HG03342 (cell line): ENCODE measurements at regions not wholly inside any gene's neighbourhood (a gene's known extent, or its start where the extent isn't known, plus 50 kb on each side); places are given as distances from the start of the nearest gene placed in this dataset.
A peak's percentile ranks its signal among the peaks of the same experiment; 100 is the strongest.

ENCODE experiments used
- ATAC-seq: cut with Tn5 transposase; IDR thresholded peaks from one replicate; pipeline ENCODE4 v1.9.1; 2021; ENCODE audit warnings: mild to moderate bottlenecking, moderate library complexity; ENCODE audit not compliant: unreplicated experiment

DNA sequence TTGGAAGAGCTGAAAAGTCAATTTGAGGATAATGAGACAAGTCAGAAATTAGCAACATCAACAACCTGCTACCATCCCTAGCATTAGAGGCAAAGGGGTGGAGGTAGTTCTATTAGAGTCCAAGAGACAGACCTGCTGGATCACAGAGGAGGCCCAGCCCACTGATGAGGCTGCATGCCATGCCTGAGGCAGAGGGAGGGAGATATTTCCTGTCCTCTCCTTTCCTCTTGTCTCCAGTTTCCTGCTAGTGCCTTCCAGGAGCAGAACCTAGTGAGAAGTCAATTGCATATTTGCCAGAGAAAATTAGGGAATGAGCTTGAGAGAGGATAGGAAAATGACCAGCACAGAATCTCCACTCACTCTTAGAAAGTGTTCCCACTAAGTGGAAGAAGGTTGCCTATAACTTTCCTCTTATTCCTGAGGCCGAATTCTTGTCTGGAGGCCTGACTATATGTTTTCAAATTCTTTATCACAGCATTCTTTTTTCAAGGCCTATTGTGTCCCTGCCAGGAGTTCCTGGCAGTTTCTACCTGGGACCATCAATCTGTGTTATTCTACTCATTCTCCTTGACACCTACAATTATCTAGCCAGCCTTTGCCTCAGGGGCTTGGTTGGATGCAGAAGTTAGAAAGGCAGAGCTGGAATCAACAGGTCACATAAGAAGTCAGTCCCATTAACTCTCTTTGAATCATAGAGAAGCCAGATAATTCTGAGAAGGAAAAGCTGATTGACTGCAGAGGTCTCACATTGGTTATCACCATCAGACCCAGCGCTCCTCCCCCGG, 121.9 kb downstream of the EMP1 start:
- no peak for ATAC-seq

DNA sequence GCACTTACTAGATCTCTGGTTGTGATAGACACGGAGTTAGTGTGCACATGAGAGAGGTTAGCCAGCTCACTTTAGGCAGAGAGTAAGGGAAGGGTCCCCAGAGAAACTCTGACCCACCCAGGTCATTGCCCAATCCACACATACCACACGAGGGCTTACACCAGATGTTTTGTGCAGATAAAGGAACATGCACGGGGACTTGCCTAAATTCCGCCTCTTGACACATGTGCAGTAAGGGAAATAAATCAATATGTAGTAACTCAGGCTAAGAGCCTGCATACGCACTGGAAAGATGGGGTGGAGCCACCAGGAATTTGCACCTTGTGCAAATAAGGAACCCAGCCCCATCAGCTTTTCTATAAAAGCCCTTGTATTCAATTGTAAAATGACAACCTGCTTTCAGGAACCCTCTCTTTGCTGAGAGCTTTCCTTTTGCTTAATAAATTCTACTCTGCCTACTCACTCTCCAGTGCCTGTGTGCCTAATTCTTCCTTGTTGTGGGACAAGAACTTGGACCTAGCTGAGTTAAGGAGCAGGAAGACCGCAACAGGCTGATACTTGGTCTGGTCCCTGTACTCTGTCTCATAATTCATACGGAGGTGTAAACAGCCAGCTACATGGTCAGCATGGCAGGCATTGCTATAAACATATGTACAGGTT, 120.2 kb downstream of the EMP1 start:
- no peak for ATAC-seq

DNA sequence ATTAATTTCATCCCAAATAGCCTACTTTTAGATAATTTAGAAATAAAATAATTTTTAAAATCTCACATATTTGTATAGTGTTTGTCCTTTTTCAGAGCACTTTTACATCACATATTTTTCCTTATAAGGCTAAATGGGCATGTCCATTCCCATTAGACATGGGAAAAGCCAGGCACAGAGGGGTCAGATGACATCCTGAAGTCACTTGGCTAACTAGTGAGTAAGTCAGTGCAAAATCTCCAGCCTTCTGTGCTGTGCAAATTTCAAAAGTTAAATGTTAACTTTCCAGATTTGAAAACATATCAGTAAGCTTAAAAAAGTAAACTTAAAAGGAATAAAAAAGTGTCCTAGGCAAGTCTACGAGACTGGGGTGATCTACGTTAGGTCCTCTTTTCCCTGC, 117.4 kb downstream of the EMP1 start:
- ATAC-seq = no peak

DNA sequence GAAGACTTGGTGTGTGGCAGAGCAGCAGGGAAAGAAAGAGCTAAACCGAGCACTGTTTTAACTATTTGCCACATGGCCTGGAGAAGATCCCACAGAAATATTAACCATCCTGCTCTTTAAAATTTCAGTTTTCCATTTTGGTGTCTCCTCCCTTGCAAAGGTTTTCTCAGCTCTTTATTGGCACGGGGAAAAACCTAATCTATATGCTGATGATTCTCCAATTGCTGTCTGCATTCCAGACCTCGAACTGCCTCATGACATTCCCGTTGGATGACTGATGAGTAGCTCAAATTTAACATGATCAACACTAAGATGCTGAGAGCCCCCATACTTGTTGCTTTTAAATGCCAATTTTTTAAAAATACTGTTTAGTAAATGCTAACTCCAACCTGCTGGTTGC, 115.0 kb downstream of the EMP1 start:
- no peak for ATAC-seq

DNA sequence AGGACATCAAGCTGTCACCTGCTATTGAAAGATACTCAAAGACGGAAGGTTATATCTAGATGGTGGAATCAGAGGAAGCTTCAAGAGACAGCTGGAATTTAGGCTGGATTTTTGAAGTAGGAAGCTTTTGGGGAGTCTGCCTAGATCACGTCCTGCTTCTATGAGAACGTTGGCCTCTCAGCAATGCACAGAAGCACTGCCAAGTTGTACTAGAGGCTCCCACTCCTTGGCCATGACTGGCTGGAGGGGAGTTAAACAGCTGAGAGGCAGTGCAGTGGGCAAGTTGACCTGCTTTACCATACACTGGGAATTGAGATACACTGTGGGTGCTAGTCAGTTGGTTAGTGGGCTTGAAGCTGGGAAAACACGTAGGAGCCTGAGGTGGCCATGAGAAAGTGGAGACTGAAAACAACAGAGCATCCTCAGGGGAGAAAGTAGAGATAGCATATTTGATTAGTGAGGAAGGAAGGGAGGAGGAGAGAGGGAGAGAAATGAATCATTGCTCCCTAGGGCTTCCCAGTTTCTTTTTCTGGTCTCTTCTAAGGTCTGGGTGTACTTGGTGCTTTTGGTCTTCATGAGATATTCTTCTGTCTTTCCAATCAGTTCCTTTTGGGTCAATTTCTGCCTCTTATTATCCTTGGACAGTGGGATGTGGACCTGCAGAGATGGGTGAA, 110.8 kb downstream of the EMP1 start:
- no peak for ATAC-seq

DNA sequence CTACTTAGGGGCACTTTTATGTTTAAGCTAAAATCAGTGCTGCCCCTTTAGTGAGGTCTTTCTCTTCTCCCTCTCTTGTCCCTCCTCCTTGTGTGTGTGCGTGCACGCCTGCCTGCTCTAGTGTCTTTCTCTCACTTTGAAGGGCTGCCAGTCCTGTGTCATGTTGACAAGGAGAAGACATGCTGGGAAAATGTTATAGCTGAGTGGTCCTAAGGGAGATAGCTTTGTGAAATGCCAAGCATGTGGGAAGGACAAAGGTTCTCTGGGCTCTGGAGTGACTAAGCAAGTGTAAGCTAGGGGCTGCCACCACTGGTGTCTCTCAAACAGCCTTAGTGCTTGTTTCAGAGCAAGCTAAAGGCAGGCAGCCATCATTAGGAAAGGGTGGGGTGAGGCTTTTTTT, 108.4 kb downstream of the EMP1 start:
- ATAC-seq = no peak

DNA sequence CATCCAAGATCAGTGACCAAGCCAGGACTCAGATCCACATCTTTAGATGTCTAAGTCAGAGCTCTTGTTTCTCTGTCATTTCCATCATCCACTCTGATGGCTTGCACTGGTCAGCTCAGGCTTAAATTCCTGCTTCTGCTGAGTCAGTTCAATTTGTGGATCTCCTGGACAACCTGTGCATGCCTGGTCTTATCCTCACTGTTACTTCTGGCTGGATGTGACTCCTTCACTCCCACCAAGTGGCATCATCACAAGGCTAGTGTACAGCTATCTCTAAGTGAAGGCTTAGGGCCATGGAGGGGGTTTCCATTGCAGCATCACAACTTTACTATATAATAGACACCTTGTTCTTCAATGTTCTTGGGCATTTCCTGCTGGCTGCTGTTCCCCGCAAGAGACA, 102.9 kb downstream of the EMP1 start:
- ATAC-seq = no peak

DNA sequence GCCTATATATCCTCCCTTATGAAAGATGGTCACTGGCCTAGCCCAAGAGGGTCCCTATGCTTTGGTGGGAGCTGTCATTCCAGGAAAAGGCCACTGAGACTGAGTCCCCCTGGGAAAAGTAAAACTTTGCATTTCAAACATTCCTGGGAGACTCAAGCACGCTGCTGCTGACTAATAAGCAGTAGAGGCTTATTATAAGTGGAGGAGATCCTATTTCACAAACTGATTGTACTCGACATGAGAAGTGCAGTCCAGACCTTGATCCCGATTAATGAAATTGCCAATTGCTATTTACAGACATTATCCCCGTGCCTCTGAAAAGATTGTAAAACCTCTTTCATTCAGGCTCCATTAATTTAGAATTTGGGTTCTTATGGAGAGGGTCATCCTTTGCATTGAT, 96.6 kb downstream of the EMP1 start:
- ATAC-seq = no peak

DNA sequence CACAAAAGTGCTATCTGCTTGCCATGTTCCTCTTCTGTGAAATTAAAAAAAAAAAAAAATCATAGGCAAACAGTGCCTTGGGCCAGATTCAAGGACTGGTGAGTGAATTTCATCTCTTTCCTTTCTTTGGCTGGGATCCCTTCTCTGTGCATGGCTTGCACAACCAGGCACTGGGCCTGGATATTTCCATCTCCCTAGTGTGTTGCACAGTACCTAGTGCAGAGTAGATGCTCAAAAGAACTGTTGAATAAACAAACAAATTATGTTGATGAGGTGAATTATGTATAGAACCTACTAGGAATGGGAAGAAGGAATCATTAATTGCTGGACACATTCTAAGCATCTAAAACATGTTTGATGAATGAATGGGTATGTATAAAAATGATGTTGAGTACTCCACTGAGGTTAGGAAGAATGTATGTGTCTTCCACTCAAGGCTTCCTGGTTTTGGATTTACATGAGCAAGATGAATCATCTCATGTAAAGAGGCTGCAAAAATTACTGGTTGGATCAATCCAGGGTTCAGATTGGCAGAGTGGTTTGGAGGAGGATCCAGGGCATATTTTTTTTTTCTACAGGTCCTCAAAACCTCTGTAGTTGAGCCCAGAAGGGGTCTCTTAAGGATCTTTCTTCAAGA, 93.2 kb downstream of the EMP1 start:
- ATAC-seq = no peak

DNA sequence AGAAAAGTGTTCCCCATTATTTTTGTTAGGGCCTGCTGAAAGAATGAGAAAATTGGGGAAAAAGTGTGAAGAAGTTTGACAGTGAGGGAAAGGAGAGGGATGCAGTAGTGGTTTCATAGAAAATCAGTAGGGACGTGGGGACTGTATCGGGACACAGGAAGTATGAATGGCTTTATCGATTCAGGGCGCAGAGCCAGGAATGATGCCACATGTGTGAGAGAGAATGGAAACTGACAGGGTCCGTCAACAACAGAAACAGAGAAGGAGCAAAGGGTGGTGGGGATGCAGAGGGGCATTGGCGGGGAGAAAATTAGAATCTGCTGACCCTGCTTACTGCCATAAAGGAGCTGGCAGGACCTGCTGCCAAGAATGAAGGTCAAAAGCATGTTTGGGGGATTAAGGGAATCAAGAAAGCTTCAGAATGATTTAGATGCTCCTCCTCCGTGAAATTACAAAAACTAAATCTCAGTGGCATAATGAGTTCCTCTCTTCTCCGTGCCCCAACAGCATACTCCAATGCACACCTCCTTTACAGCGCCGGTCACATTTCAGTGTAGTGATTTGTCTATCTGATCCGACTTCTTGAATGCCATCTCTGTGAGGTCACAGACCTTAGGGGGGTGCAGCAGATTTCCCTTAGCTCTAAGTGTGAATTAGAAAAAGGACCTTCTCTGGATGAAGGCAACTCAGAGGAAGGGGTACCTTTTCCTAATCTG, 92.6 kb downstream of the EMP1 start:
- ATAC-seq = no peak

DNA sequence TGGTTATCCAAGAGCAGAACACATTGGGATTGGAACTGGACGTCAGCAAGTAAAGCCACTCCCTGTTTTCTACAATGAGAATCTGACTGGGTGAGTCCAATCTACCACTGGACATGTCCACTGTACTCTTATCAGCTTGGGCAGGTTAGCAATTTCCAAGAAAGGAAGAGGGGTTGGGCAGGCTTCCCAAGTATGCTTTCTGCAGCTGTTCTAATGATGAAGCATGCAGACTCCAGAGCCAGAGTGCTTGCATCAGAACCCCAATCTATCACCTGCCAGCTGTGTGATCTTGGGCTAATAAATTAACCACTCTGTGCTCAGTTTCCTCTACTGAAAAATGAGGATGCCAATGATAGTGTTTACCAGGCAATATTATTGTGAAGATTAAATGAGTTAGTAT, 92.0 kb downstream of the EMP1 start:
- no peak for ATAC-seq

DNA sequence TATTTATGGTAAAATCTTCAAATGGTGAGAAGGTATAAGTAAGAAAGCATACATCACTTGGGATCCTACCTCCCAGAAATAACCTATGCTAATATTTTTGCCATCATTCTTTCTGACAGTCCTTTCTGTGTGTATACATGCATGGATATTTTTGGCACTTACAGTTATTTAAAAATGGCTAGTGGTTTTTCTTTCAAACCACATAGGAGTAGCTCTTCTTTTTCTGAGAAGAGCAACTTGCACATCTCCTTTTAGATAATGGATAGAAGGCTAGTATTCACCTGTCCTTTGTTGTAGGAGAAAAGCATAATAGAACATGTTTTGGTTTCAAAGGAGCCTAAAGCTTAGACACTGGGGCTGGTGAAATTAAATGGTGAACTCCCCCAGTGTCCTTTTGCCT, 87.3 kb downstream of the EMP1 start:
- no peak for ATAC-seq

DNA sequence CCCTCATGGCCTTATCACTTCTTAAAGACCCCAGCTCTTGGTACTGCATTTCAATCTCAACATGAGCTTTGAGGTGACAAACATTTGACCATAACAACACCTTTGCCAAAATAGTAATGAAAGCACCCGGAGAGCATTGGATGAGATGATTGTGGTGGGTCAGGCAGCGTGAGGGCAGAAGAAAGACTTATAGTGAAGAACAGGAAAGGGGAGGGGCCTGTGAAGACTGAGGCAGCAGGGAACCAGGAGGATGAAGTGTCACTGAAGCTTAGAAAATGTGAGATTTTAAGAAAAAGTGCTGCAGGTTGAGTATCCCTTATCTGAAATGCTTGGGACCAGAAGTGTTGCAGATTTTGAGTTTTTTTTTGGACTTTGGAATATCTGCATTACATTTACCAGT, 86.3 kb downstream of the EMP1 start:
- ATAC-seq = no peak

DNA sequence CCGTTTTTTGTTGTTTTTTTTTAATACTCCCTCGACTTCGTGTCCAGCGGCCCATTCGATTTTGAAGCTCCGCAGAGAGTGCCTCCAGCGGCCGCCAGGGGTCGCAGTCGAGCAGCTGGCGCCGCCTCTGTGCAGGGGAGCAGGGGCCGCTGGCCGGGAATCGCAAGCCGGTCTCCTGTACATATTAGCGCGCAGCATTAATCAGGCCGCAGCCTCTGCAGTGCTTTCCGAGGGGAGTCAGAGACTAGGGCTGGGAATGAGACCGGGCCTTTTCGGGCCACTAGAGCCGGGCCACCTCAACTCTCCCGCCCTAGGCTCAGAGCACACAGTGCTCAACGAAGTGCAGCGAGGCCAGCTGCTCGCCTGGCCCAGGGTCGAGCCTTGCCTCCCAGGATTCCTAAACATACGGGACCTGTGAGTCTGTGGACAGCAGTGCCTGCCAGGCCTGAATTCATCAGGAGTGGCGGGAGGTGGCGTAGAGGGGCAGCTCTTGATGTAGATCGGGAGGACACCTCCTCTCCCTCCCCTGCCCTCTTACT, 81.8 kb downstream of the EMP1 start:
- peak; percentile 89 for ATAC-seq

DNA sequence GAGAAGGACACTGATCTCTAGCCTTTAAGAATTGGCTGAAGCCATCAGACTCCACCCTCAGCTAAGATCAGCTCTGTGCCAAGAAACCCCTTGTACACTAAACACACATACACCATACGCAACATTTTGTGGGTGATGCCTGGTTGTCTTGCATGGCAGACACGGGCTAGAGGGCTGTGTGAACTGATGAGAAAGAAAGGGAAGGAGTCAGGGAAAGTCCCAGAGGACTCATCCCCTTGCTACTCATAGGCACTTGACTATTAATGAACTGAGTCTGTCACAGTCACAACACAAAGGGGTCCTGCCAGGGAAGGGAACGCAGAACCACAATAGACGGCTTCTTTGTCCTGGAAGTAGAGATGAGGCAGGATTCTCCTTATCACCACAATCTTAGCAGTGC, 80.8 kb downstream of the EMP1 start:
- no peak for ATAC-seq

DNA sequence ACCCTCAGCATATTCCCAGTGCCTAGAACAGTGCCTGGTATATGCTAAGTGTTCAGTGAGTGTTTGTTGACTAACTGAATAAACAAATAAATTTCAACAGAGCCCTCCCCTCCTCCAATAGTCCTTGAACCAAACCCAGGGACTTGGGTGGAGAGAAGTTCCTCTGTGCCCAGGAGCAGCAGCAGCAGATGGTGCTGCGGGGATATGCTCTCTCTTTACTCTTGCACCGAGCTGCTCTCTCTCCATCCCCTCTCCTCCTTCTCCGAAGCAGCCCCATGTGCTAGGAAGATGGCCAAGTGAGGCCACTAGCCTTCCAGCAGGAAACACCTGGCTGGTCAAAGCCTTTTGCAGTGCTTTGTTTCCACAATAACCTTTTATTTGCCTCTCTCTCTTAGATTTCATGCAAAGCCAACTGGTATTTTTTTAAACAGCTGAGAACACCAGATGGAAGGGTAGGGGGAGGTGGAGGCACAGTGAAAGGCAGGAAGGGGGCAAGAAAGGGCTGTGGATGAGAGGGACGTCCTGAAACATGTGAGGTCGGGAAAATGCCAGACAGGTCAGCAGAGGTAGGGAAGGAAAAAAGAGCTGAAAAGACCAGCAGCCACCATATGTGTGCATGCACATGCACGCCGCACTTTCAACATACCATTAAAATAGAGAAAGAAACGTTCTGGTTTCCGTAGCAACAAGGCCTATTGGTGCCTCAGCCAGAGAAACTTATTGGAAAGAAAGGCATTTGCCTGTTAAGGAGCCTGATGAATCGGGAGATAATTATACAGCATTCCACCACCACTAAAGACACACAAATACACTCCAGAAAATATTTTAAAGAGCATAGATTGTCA, 78.9 kb downstream of the EMP1 start:
- no peak for ATAC-seq

DNA sequence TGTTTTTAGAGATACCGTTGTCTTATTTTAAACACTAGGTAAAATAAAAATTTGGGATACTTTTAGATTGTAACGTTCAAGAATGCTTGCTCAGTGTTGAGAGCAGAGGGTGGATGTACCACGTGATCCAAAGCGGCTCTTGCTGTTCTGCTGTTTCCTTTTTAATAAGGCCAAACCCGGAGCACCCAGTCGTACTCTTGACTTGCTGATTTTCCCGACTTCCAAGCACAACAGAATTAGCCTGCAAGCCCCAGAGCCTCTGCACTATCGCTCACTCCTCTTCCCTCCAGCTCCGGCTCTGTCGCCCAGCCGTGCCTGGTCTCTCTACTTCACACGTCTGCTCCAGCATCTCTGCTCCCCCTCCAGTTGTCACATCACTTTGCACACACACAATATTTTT, 77.3 kb downstream of the EMP1 start:
- no peak for ATAC-seq

DNA sequence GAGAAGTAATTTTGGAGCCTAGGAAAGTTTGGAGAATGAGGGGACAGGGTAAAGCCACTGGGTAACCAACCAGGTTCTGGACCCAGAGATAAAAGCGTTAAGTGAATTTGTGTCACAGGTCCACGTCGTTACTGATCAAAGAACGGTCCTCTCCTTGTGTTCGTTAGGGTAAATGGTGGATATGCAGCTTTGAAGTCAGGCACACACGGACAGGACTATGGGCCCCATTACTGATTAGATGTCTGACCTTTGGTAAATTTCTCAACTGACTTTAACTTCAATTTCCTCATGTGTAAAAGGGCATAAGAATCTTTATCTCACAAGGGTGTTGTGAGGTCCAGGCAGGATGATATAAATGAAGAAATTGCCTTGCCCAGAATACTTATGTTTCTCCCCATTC, 76.6 kb downstream of the EMP1 start:
- no peak for ATAC-seq

DNA sequence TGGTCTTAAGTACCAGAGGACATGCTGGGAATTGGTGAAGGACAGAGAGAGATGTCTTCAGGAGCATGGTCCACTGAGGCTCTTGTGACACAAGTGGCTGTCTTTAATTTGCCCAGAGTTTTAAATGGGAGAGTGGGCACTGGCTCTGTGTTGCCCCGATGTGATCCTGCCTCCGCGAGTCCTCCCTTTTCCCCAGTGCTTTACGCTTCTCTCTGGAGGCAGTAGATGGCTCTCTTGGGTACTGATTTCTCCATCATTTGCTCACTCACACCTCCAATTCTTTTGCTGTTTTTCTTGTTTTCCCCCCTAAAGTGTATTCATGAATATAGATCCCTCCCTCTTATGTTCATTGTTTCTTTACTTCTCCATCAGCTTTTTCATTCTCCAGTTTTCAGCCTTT, 74.3 kb downstream of the EMP1 start:
- ATAC-seq = no peak
